Body of pancreas (tissue), 4 donors: ENCODE measurements at regions not wholly inside any gene's neighbourhood (a gene's known extent, or its start where the extent isn't known, plus 50 kb on each side); places are given as distances from the start of the nearest gene placed in this dataset.

Experiments
- POLR2A ChIP-seq, 3 donors: fragments of 450-650 bp; IDR thresholded peaks; one replicate each; pipeline ENCODE4 v1.6.1; 2016; ENCODE audit warnings: antibody characterized with exemption in 3 of 3, mild to moderate bottlenecking in 2 of 3
- TF ChIP-seq, protein P1 (sequence below), 7 experiments: fragments of 450-650 bp in 4 of 7; fragments of 200-600 bp in 3 of 7; sonication (generic) in 3 of 7; IDR thresholded peaks; one replicate each; pipeline ENCODE4 v1.5.1; 2016 to 2019; ENCODE audit warnings: antibody characterized with exemption in 7 of 7

DNA sequence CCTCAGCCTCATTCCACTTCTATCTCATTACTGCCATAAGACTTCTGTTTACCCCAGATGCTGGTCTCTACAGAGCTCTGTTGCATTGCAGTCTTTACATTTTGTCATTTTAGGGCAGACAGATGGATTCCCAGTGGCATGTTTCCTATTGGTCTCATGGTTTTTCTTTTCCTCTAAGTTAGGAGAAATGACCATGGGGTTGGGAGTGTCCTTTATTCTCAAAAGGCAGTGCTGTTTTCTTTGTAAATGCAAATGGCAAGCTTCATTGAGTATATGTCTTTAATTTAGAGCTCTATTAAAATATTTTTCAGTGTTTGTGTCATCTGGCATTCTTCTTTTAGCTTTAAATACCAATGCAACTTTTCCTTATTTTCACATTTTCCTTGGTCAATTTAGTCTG, 57.0 kb downstream of the MSTN start:
- TF ChIP-seq, protein P1, sequence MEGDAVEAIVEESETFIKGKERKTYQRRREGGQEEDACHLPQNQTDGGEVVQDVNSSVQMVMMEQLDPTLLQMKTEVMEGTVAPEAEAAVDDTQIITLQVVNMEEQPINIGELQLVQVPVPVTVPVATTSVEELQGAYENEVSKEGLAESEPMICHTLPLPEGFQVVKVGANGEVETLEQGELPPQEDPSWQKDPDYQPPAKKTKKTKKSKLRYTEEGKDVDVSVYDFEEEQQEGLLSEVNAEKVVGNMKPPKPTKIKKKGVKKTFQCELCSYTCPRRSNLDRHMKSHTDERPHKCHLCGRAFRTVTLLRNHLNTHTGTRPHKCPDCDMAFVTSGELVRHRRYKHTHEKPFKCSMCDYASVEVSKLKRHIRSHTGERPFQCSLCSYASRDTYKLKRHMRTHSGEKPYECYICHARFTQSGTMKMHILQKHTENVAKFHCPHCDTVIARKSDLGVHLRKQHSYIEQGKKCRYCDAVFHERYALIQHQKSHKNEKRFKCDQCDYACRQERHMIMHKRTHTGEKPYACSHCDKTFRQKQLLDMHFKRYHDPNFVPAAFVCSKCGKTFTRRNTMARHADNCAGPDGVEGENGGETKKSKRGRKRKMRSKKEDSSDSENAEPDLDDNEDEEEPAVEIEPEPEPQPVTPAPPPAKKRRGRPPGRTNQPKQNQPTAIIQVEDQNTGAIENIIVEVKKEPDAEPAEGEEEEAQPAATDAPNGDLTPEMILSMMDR (IDR thresholded peaks at IDR 0.05): no peak
- no peak for TF ChIP-seq POLR2A (IDR thresholded peaks at IDR 0.05)
